G401 (cell line): ENCODE measurements at regions not wholly inside any gene's neighbourhood (a gene's known extent, or its start where the extent isn't known, plus 50 kb on each side); places are given as distances from the start of the nearest gene placed in this dataset.

Source experiments
- DNase-seq: peaks from one replicate; pipeline ENCODE4 v3.0.0-alpha.2; 2015; ENCODE audit warnings: low spot score
- in situ Hi-C: cut with HindIII; loops from 2 replicates; pipeline ENCODE4 v1.10.0; 2016; ENCODE audit warnings: low sequenced_read_pairs, mixed read lengths

- in situ Hi-C loops, result no loop called here
- no peak for DNase-seq
These were observed 60.5 kb upstream of the UGT8 start for GRCh38 chr4:114538012-114538617.

GRCh38 chr4:114539985-114540384 lies 58.6 kb upstream of the UGT8 start:
- no peak for DNase-seq
- in situ Hi-C loops, result no loop called here

- in situ Hi-C loops, result no loop called here
These were observed 51.1 kb upstream of the UGT8 start for GRCh38 chr4:114547340-114548134.

More at GRCh38 chr4:114547340-114548134, 51.1 kb upstream of the UGT8 start:
- DNase-seq, result no peak
